GM20000 (cell line): ENCODE measurements at regions not wholly inside any gene's neighbourhood (a gene's known extent, or its start where the extent isn't known, plus 50 kb on each side); places are given as distances from the start of the nearest gene placed in this dataset.

ENCODE experiments used
- DNase-seq: peaks from one replicate; pipeline ENCODE4 v3.0.0; 2012; ENCODE audit warnings: low spot score
- TF ChIP-seq, protein P1 (sequence below): IDR thresholded peaks from 2 replicates; pipeline ENCODE4 v1.5.1; 2012; ENCODE audit warnings: mild to moderate bottlenecking, control low read depth; ENCODE audit errors: extremely low read depth, missing control alignments

DNA sequence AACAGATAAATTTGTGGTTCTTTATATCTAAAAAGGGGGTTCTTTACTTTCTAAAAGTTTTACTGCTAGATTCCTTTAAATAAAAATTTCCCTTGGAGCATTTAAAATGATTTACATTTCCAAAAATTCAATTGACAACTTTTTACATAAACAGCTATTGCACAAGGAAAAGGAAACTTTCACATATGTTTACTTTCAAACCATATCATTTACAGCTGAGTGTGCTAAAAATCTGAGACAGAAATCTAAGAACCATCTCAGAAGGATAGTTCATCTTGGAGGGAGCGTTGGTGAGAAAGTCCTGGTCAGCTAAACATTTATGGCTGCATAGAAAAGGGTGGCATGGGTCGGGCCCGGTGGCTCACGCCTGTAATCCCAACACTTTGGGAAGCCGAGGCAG lies 235.4 kb downstream of the DTWD2 start:
- DNase-seq = no peak
- TF ChIP-seq, protein P1, sequence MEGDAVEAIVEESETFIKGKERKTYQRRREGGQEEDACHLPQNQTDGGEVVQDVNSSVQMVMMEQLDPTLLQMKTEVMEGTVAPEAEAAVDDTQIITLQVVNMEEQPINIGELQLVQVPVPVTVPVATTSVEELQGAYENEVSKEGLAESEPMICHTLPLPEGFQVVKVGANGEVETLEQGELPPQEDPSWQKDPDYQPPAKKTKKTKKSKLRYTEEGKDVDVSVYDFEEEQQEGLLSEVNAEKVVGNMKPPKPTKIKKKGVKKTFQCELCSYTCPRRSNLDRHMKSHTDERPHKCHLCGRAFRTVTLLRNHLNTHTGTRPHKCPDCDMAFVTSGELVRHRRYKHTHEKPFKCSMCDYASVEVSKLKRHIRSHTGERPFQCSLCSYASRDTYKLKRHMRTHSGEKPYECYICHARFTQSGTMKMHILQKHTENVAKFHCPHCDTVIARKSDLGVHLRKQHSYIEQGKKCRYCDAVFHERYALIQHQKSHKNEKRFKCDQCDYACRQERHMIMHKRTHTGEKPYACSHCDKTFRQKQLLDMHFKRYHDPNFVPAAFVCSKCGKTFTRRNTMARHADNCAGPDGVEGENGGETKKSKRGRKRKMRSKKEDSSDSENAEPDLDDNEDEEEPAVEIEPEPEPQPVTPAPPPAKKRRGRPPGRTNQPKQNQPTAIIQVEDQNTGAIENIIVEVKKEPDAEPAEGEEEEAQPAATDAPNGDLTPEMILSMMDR = no peak

DNA sequence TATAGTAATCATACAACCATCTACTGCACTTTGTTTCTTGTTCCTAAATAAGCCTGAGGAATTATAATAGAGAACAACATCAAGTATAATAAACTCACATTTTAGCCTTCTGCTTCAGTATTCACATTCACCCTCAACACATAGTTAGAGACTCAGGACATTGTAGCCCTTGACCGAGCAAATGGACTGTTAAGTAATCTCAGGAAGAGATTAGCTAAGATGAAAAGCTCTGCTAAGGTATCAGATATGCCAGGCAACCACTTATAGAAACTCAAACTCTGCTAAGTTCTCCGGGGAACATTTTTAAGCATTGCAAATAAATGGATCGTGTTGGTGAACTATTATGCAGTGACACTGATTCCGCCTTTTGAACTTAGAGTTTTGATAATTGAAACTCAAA lies 252.0 kb downstream of the DTWD2 start:
- no peak for DNase-seq
- TF ChIP-seq, protein P1 = no peak

DNA sequence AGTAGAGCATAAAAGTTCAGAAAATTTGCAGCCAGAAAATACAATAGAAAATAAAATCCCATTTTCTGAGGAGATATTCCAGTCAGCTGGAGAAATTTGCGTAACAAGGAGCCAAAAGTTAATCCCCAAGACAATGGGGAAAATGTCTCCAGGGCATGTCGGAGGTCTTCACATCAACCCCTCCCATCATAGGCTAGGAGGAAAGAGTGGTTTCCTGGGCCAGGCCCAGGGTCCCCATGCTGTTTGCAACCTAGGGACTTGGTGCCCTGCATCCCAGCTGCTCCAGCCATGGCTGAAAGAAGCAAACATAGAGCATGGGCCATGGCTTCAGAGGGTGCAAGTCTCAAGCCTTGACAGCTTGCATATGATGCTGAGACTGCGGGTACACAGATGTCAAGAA lies 255.0 kb downstream of the DTWD2 start:
- TF ChIP-seq, protein P1 = no peak

DNA sequence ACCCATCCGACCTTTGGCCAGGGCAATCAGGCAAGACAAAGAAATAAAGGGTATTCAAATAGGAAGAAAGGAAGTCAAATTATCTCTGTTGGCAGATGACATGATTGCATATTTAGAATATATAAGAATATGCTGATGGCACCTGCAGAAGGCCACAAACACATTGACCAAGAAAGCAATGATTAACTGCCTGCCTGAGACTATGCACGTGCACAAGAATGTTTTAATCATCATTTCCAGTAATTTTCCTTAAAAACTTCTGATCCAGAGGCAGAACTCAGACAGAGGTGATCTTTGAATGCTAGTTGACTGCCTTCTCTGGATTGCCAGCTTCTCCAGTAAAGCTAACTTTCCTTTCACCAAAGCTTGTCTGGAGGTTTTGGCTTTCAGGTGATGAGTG lies 260.2 kb downstream of the DTWD2 start:
- TF ChIP-seq, protein P1 = no peak

More for the DNA sequence above, 255.0 kb downstream of the DTWD2 start:
- no peak for DNase-seq

DNA sequence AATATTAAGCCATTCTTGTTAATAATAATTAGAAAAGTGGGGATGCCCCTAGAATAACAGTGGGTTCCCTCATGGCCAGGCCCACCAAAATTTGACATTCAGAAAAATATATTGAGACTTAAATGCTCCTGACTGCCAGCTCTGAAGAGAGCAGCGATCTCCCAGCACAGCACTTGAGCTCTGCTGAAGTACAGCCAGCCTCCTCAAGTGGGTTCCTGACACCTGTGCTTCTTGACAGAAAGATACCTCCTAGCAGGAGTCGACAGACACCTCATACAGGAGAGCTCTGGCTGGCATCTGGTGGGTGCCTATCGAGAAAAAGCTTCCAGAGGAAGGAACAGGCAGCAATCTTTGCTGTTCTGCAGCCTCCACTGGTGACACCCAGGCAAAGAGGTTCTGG lies 261.5 kb downstream of the DTWD2 start:
- DNase-seq = no peak
- TF ChIP-seq, protein P1 = no peak

More for the DNA sequence above, 260.2 kb downstream of the DTWD2 start:
- DNase-seq = no peak

DNA sequence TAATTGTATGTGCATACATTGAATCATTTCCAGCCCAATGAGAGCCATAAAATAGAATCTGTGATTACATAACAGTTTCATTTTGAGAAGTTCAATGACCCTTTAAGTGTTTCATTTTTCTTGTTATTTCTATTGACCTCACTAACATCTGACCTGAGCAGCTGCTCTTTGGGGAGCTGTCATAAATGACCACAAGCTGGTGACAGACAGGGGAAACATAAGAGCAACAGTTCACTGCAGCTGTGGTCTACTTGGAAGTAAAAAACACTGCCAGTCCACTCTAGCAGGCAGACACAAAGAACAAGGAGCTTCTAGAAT lies 265.4 kb downstream of the DTWD2 start:
- TF ChIP-seq, protein P1 = no peak
- no peak for DNase-seq

DNA sequence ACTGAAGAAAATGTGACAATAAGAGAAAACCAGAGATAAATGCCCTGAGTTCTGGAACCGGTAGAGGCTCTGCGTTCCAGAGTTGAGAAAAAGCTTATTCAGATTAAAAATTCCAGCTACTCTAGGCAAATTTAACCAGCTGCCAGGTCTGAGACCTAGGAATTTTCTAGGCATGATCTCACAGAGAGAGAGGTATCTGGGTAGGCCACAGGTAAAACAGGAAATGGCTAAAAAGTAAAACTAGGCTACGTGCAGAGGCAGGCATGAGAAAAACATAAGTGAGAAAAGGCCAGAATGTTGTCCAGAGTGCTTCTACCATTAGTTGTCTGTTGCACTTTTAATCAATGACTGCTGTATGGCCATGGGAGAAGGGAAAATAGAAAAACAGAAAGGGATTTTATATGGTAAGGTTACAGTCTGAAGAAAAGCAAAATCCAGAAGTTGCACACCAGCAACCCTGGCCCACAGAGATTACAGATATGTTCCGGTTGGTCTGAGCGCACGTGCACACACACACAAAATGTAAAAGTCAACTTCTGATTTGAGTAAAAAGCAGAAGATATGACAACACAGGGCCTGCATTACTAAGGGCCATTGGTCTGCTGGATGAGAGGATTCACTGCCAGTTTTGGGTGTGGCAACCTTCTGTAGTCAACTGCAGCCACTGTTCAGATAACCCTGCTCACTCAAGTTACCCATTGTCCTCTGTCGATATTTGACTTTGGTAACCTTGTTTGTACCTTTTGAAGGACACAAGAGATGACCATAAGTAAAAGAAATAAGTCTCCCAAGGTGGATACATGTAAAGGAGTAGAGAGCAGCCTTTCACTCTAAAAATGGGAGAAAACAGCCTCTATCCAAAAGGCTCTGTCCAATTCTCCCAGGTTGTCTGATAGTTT lies 266.0 kb downstream of the DTWD2 start:
- TF ChIP-seq, protein P1 = no peak
- no peak for DNase-seq
